ENCODE measurements at regions not wholly inside any gene's neighbourhood (a gene's known extent, or its start where the extent isn't known, plus 50 kb on each side); places are given as distances from the start of the nearest gene placed in this dataset.

- ChIA-PET CTCF (no interaction called here), POLR2A (no interaction called here)
- intact Hi-C loops (cut with micrococcal nuclease; ENCODE audit: unreplicated experiment) (no loop called here), in situ Hi-C loops (cut with HindIII; ENCODE audit: low pct_unique_long_range_greater_than_20kb, low sequenced_read_pairs) (no loop called here)
- H3K36me3 ChIP-seq (ENCODE audit: control insufficient read depth, insufficient read depth, low read length), result no peaks in the 10 kb centered on the region
- H3K27me3 ChIP-seq (ENCODE audit: control insufficient read depth, insufficient read depth, low read length), result no peaks in the 10 kb centered on the region
- no peaks in the 10 kb centered on the region for H3K4me1 ChIP-seq (ENCODE audit: control insufficient read depth, insufficient read depth, low read length)
- H3K4me3 ChIP-seq (ENCODE audit: low read depth in 2 of 2, low read length in 2 of 2), result no peak overlapping the region
- TF ChIP-seq REST (IDR thresholded peaks at IDR 0.05; ENCODE audit: insufficient read depth in 1 of 2, low read depth in 2 of 2, low read length in 1 of 2), result no peak
- TF ChIP-seq SIN3A (IDR thresholded peaks at IDR 0.05; ENCODE audit: borderline replicate concordance, insufficient read depth, low read depth, low read length), result no peak
- TF ChIP-seq POLR2AphosphoS5 (IDR thresholded peaks at IDR 0.05; ENCODE audit: low read depth, low read length), result no peak
- TF ChIP-seq TCF7L2 (IDR thresholded peaks at IDR 0.05; ENCODE audit: low read depth, low read length), result no peak
- no peak for TF ChIP-seq CTCF (IDR thresholded peaks at IDR 0.05)
- H3K27ac ChIP-seq (ENCODE audit: low read length), result no peak overlapping the region
- no peaks in the 10 kb centered on the region for H3K9me3 ChIP-seq (ENCODE audit: control insufficient read depth, insufficient read depth, low read depth, low read length)
- no peak for ATAC-seq
- no TSS peak for BruUV-seq (replicated peaks)
- no peak for DNase-seq (ENCODE audit: low read depth, low spot score)
Observed at GRCh38 chr14:37791384-37792036, 196.1 kb downstream of the TTC6 start.

DNA sequence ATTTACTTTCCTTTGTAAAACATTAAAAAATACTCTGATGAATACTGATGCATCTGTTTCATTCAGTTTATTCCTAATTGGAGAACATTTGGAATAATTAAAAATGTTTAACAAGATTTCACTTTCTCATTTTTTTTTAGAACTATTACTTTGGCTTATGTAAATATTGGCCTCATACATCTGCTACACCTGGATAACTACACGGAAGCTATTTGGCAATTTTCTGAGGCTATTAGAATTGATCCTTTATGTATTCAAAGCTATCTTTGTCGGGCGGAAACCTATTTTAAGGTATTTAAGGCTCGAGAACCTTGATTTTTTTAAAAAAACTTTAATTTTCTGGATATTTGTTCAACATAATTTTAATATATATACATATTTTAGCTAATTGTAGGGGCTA is 196.7 kb downstream of the TTC6 start:
- POLR2A ChIA-PET, result no interaction called here
- H3K27me3 ChIP-seq (ENCODE audit: control insufficient read depth, insufficient read depth, low read length), result no peaks in the 10 kb centered on the region
- ATAC-seq, result no peak
- in situ Hi-C loops (cut with HindIII; ENCODE audit: low pct_unique_long_range_greater_than_20kb, low sequenced_read_pairs), result no loop called here
- BruUV-seq (replicated peaks), result no TSS peak
- H3K4me3 ChIP-seq (ENCODE audit: low read depth in 2 of 2, low read length in 2 of 2), result no peak overlapping the region
- intact Hi-C loops (cut with micrococcal nuclease; ENCODE audit: unreplicated experiment), result no loop called here
- no peak for TF ChIP-seq POLR2AphosphoS5 (IDR thresholded peaks at IDR 0.05; ENCODE audit: low read depth, low read length)
- no peak for TF ChIP-seq TCF7L2 (IDR thresholded peaks at IDR 0.05; ENCODE audit: low read depth, low read length)
- no peaks in the 10 kb centered on the region for H3K4me1 ChIP-seq (ENCODE audit: control insufficient read depth, insufficient read depth, low read length)
- CTCF ChIA-PET, result no interaction called here
- no peak overlapping the region for H3K27ac ChIP-seq (ENCODE audit: low read length)
- no peaks in the 10 kb centered on the region for H3K36me3 ChIP-seq (ENCODE audit: control insufficient read depth, insufficient read depth, low read length)
- H3K9me3 ChIP-seq (ENCODE audit: control insufficient read depth, insufficient read depth, low read depth, low read length), result no peaks in the 10 kb centered on the region
- no peak for DNase-seq (ENCODE audit: low read depth, low spot score)

DNA sequence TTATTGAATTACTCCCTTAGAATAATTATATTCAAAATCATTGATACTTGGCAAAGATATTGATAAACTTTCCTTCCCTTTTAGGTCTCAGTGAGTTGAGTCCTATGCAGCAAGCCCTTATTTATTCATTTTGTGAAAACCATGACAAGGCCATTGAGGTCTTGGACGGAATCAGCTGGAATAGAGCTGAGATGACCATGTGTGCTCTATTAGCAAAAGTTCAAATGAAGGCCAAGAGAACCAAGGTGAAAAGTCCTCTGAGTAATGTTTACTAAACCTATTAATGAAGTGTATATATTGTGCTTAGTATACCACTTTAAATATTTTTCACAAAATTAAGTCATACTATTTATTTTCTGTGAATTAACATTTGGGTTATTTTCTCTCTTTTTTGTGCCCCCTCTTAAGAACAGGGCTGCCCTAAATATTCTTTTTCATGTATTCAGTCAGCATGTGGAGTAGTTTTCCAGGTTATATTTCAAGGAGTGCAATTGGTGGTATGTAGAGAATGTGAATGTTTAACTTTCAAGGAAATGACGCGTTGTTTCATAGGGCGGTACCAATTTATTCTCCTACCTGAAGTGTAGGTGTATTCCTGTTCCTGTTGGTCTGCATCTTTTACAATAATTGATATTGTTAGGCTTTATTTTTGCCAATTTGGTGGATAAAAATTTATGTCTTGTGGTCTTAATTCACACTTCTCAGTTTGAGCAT is 201.4 kb downstream of the TTC6 start:
- ChIA-PET CTCF (no interaction called here), POLR2A (no interaction called here)
- H3K27me3 ChIP-seq (ENCODE audit: control insufficient read depth, insufficient read depth, low read length), result no peaks in the 10 kb centered on the region
- DNase-seq (ENCODE audit: low read depth, low spot score), result no peak
- ATAC-seq, result no peak
- H3K27ac ChIP-seq (ENCODE audit: low read length), result no peak overlapping the region
- no peaks in the 10 kb centered on the region for H3K36me3 ChIP-seq (ENCODE audit: control insufficient read depth, insufficient read depth, low read length)
- H3K4me3 ChIP-seq (ENCODE audit: low read depth in 2 of 2, low read length in 2 of 2), result no peak overlapping the region
- H3K9me3 ChIP-seq (ENCODE audit: control insufficient read depth, insufficient read depth, low read depth, low read length), result no peaks in the 10 kb centered on the region
- H3K4me1 ChIP-seq (ENCODE audit: control insufficient read depth, insufficient read depth, low read length), result no peaks in the 10 kb centered on the region
- intact Hi-C loops (cut with micrococcal nuclease; ENCODE audit: unreplicated experiment), result no loop called here
- TF ChIP-seq SIN3A (IDR thresholded peaks at IDR 0.05; ENCODE audit: borderline replicate concordance, insufficient read depth, low read depth, low read length), result no peak
- no peak for TF ChIP-seq TCF7L2 (IDR thresholded peaks at IDR 0.05; ENCODE audit: low read depth, low read length)
- no peak for TF ChIP-seq CTCF (IDR thresholded peaks at IDR 0.05)
- no peak for TF ChIP-seq REST (IDR thresholded peaks at IDR 0.05; ENCODE audit: insufficient read depth in 1 of 2, low read depth in 2 of 2, low read length in 1 of 2)
- TF ChIP-seq POLR2AphosphoS5 (IDR thresholded peaks at IDR 0.05; ENCODE audit: low read depth, low read length), result no peak
- in situ Hi-C loops (cut with HindIII; ENCODE audit: low pct_unique_long_range_greater_than_20kb, low sequenced_read_pairs), result no loop called here
- BruUV-seq (replicated peaks), result no TSS peak
